WTC11 (cell line): ENCODE measurements at regions not wholly inside any gene's neighbourhood (a gene's known extent, or its start where the extent isn't known, plus 50 kb on each side); places are given as distances from the start of the nearest gene placed in this dataset.

Experiments used
- ATAC-seq: fragments of 200-7000 bp; cut with Tn5 transposase; 2 replicates; pipeline ENCODE4 v1.10.0; 2021; ENCODE audit warnings: mild to moderate bottlenecking, moderate library complexity
- CTCF ChIA-PET: fragments of 300-600 bp; sonication (Branson Sonifier 250); formaldehyde crosslinking; loops from one replicate; lab custom pipeline; 2021; ENCODE audit warnings: antibody characterized with exemption; lab: Charles Lee
- POLR2A ChIA-PET: fragments of 350-600 bp; sonication (Branson Sonifier 250); formaldehyde crosslinking; loops from one replicate; lab custom pipeline; 2021; ENCODE audit warnings: antibody characterized with exemption; lab: Charles Lee
- DNase-seq: peaks from one replicate; pipeline ENCODE4 v3.0.0; 2021; ENCODE audit warnings: low spot score
- H3K27ac Mint-ChIP-seq: 2 replicates; pipeline ENCODE4 v1.8.0; 2021; ENCODE audit warnings: mixed read lengths
- H3K27me3 Mint-ChIP-seq: 2 replicates; pipeline ENCODE4 v1.8.0; 2021; ENCODE audit warnings: low read depth, mild to moderate bottlenecking, moderate library complexity, mixed read lengths
- H3K36me3 Mint-ChIP-seq: 2 replicates; pipeline ENCODE4 v1.8.0; 2021; ENCODE audit warnings: mixed read lengths
- H3K4me1 Mint-ChIP-seq: 2 replicates; pipeline ENCODE4 v1.8.0; 2022; ENCODE audit warnings: mixed read lengths
- H3K4me3 Mint-ChIP-seq: 2 replicates; pipeline ENCODE4 v1.8.0; 2021; ENCODE audit warnings: mild to moderate bottlenecking, moderate library complexity, mixed read lengths
- H3K9me3 Mint-ChIP-seq: 2 replicates; pipeline ENCODE4 v1.8.0; 2021; ENCODE audit warnings: mixed read lengths
- EMX1 ChIP-seq: fragments of 250-450 bp; sonication (Bioruptor Pico); IDR thresholded peaks from 2 replicates; pipeline ENCODE4 v1.8.0; 2021; ENCODE audit warnings: mild to moderate bottlenecking
- FOXJ3 ChIP-seq: sonication (generic); formaldehyde crosslinking; IDR thresholded peaks from 2 replicates; pipeline ENCODE4 v1.9.0; 2021; ENCODE audit warnings: missing genetic modification reagents, mild to moderate bottlenecking, borderline replicate concordance
- FOXP1 ChIP-seq: sonication (generic); formaldehyde crosslinking; IDR thresholded peaks from 2 replicates; pipeline ENCODE4 v1.8.0; 2022; ENCODE audit warnings: missing genetic modification reagents, mild to moderate bottlenecking, moderate library complexity, borderline replicate concordance
- GABPB1 ChIP-seq: sonication (generic); formaldehyde crosslinking; IDR thresholded peaks from 2 replicates; pipeline ENCODE4 v1.8.1; 2023; ENCODE audit warnings: mild to moderate bottlenecking, missing genetic modification reagents
- GRHL2 ChIP-seq: fragments of 250-450 bp; sonication (Bioruptor Pico); IDR thresholded peaks from 2 replicates; pipeline ENCODE4 v1.8.0; 2022; ENCODE audit warnings: mild to moderate bottlenecking, moderate library complexity; ENCODE audit not compliant: insufficient replicate concordance, severe bottlenecking
- KAT7 ChIP-seq: sonication (generic); formaldehyde crosslinking; IDR thresholded peaks from 2 replicates; pipeline ENCODE4 v1.8.1; 2023; ENCODE audit warnings: missing genetic modification reagents, mild to moderate bottlenecking, borderline replicate concordance
- MYBL2 ChIP-seq: sonication (generic); formaldehyde crosslinking; IDR thresholded peaks from 2 replicates; pipeline ENCODE4 v1.8.1; 2023; ENCODE audit warnings: mild to moderate bottlenecking, moderate library complexity, missing genetic modification reagents
- NFATC4 ChIP-seq: fragments of 250-450 bp; sonication (Bioruptor Pico); IDR thresholded peaks from 2 replicates; pipeline ENCODE4 v1.9.0; 2021; ENCODE audit warnings: mild to moderate bottlenecking
- NFE2L1 ChIP-seq: sonication (generic); formaldehyde crosslinking; IDR thresholded peaks from 2 replicates; pipeline ENCODE4 v1.8.1; 2023; ENCODE audit warnings: missing genetic modification reagents
- OVOL2 ChIP-seq: fragments of 250-450 bp; sonication (Bioruptor Pico); IDR thresholded peaks from 2 replicates; pipeline ENCODE4 v1.9.0; 2021; ENCODE audit warnings: mild to moderate bottlenecking, borderline replicate concordance
- SMAD3 ChIP-seq: sonication (generic); formaldehyde crosslinking; IDR thresholded peaks from 2 replicates; pipeline ENCODE4 v1.8.0; 2022; ENCODE audit warnings: missing genetic modification reagents, mild to moderate bottlenecking, borderline replicate concordance
- SMAD4 ChIP-seq: sonication (generic); formaldehyde crosslinking; IDR thresholded peaks from 2 replicates; pipeline ENCODE4 v1.8.0; 2022; ENCODE audit warnings: mild to moderate bottlenecking, missing genetic modification reagents
- TEAD1 ChIP-seq: sonication (generic); formaldehyde crosslinking; IDR thresholded peaks from 2 replicates; pipeline ENCODE4 v1.8.0; 2022; ENCODE audit warnings: mild to moderate bottlenecking, missing genetic modification reagents
- TP53 ChIP-seq: sonication (generic); formaldehyde crosslinking; IDR thresholded peaks from 2 replicates; pipeline ENCODE4 v1.8.1; 2023; ENCODE audit warnings: mild to moderate bottlenecking, missing genetic modification reagents
- ZNF423 ChIP-seq: fragments of 250-450 bp; sonication (Bioruptor Pico); IDR thresholded peaks from 2 replicates; pipeline ENCODE4 v2.1.2; 2022; ENCODE audit warnings: mild to moderate bottlenecking, moderate library complexity
- TF ChIP-seq, protein P1 (sequence below): sonication (generic); formaldehyde crosslinking; IDR thresholded peaks from 2 replicates; pipeline ENCODE4 v1.8.0; 2022; ENCODE audit warnings: mild to moderate bottlenecking, missing genetic modification reagents
- TF ChIP-seq, protein P2 (sequence below): sonication (generic); formaldehyde crosslinking; IDR thresholded peaks from 2 replicates; pipeline ENCODE4 v1.8.1; 2022; ENCODE audit warnings: mild to moderate bottlenecking, missing genetic modification reagents, moderate library complexity, borderline replicate concordance
- TF ChIP-seq, protein P3 (sequence below): sonication (generic); formaldehyde crosslinking; IDR thresholded peaks from 2 replicates; pipeline ENCODE4 v1.8.1; 2023; ENCODE audit warnings: mild to moderate bottlenecking, missing genetic modification reagents
- TF ChIP-seq, protein P4 (sequence below): sonication (generic); formaldehyde crosslinking; IDR thresholded peaks from 2 replicates; pipeline ENCODE4 v1.8.1; 2023; ENCODE audit warnings: mild to moderate bottlenecking, moderate library complexity, missing genetic modification reagents

DNA sequence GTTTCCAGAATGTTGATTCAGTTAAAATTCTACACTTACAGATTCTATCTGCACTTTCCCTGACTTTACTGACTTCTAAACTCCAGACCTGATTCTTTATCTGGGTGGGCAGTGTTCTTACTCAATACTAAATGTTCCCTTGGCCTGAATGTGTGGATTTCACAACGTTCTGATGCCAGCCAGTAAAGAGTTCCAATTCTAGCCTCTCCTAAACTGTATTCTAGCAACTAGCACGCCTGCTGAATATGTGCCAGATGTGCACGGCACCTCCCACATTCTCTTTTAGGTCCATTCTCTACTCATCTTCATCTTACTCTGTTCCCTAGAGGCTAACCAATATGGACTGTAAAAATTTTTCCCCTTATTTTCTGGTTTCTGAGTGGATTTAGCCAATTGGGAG is 479.5 kb upstream of the AGTR1 start:
- no peak overlapping the region for H3K4me3 Mint-ChIP-seq
- H3K36me3 Mint-ChIP-seq = no peaks in the 10 kb centered on the region
- ChIA-PET CTCF (no interaction called here), POLR2A (no interaction called here)
- no peak overlapping the region for H3K27ac Mint-ChIP-seq
- H3K27me3 Mint-ChIP-seq = no peaks in the 10 kb centered on the region; the same call in 1 of the 2 replicates
- H3K9me3 Mint-ChIP-seq = no peaks in the 10 kb centered on the region
- no peak for ATAC-seq
- DNase-seq = no peak
- H3K4me1 Mint-ChIP-seq = no peaks in the 10 kb centered on the region
- TF ChIP-seq NFE2L1 (CRISPR knock-in tag) (no peak), ZNF423 (no peak), GABPB1 (CRISPR knock-in tag) (no peak), MYBL2 (CRISPR knock-in tag) (no peak), FOXP1 (CRISPR knock-in tag) (no peak), TP53 (no peak)
- TF ChIP-seq, protein P1, sequence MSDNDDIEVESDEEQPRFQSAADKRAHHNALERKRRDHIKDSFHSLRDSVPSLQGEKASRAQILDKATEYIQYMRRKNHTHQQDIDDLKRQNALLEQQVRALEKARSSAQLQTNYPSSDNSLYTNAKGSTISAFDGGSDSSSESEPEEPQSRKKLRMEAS (CRISPR knock-in tag) = no peak

DNA sequence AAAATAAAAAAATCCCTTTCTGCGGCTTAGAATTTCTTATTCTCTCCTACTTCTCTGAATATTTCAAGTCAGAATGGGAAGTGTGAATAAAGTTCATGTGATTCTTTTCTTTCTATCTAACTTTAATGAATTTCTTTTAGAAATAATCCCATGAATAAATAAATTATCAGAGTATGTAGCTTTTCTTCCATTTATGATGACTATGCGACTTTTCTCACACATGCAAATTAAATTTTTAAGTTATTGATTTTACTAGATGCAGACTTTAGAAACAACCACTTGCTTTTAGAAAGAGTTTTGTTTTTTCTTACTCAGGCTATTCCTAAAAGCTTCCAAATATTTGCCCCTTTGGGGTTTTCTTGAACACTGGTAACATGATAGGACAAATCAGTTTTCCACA is 477.7 kb upstream of the AGTR1 start:
- no peaks in the 10 kb centered on the region for H3K36me3 Mint-ChIP-seq
- no peak overlapping the region for H3K4me3 Mint-ChIP-seq
- H3K27me3 Mint-ChIP-seq = no peaks in the 10 kb centered on the region; the same call in 1 of the 2 replicates
- no peaks in the 10 kb centered on the region for H3K4me1 Mint-ChIP-seq
- POLR2A ChIA-PET = no interaction called here
- CTCF ChIA-PET = no interaction called here
- DNase-seq = no peak
- no peaks in the 10 kb centered on the region for H3K9me3 Mint-ChIP-seq
- ATAC-seq = no peak
- H3K27ac Mint-ChIP-seq = no peak overlapping the region
- TF ChIP-seq SMAD4 (CRISPR knock-in tag) = no peak
- TF ChIP-seq, protein P2, sequence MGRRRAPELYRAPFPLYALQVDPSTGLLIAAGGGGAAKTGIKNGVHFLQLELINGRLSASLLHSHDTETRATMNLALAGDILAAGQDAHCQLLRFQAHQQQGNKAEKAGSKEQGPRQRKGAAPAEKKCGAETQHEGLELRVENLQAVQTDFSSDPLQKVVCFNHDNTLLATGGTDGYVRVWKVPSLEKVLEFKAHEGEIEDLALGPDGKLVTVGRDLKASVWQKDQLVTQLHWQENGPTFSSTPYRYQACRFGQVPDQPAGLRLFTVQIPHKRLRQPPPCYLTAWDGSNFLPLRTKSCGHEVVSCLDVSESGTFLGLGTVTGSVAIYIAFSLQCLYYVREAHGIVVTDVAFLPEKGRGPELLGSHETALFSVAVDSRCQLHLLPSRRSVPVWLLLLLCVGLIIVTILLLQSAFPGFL (CRISPR knock-in tag) = no peak
- TF ChIP-seq FOXP1 (CRISPR knock-in tag) = no peak
- TF ChIP-seq EMX1 = no peak
- TF ChIP-seq, protein P3, sequence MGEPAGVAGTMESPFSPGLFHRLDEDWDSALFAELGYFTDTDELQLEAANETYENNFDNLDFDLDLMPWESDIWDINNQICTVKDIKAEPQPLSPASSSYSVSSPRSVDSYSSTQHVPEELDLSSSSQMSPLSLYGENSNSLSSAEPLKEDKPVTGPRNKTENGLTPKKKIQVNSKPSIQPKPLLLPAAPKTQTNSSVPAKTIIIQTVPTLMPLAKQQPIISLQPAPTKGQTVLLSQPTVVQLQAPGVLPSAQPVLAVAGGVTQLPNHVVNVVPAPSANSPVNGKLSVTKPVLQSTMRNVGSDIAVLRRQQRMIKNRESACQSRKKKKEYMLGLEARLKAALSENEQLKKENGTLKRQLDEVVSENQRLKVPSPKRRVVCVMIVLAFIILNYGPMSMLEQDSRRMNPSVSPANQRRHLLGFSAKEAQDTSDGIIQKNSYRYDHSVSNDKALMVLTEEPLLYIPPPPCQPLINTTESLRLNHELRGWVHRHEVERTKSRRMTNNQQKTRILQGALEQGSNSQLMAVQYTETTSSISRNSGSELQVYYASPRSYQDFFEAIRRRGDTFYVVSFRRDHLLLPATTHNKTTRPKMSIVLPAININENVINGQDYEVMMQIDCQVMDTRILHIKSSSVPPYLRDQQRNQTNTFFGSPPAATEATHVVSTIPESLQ (CRISPR knock-in tag) = no peak
- TF ChIP-seq, protein P1 (CRISPR knock-in tag) = no peak
- no peak for TF ChIP-seq TEAD1 (CRISPR knock-in tag)
- TF ChIP-seq, protein P4, sequence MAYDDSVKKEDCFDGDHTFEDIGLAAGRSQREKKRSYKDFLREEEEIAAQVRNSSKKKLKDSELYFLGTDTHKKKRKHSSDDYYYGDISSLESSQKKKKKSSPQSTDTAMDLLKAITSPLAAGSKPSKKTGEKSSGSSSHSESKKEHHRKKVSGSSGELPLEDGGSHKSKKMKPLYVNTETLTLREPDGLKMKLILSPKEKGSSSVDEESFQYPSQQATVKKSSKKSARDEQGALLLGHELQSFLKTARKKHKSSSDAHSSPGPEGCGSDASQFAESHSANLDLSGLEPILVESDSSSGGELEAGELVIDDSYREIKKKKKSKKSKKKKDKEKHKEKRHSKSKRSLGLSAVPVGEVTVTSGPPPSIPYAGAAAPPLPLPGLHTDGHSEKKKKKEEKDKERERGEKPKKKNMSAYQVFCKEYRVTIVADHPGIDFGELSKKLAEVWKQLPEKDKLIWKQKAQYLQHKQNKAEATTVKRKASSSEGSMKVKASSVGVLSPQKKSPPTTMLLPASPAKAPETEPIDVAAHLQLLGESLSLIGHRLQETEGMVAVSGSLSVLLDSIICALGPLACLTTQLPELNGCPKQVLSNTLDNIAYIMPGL (CRISPR knock-in tag) = no peak
- no peak for TF ChIP-seq FOXJ3
- TF ChIP-seq GRHL2 (CRISPR knock-in tag) = no peak
- TF ChIP-seq, all 79 proteins: peak for 0

DNA sequence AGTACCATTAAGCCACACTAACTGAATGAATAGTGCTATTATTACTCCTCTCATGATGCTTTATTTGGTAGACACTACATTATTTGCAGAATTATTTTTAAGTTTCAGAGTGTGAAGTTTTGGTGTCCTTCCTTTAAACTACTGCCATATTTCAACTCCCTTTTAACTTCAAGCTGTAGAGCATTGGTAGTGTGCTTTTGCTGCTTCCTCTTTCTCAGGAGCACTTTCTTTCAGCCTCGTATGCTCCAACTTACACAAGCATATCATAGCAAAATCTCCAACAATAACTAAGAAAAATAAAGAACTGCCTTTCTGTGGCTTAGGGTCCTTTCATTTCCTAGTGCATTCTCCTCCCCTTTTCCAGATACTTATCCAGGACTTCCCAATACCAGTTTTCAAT is 476.4 kb upstream of the AGTR1 start:
- Mint-ChIP-seq H3K4me3 (no peak overlapping the region), H3K36me3 (no peaks in the 10 kb centered on the region), H3K27ac (no peak overlapping the region), H3K27me3 (no peaks in the 10 kb centered on the region; the same call in 1 of the 2 replicates), H3K4me1 (no peaks in the 10 kb centered on the region), H3K9me3 (no peaks in the 10 kb centered on the region)
- POLR2A ChIA-PET = no interaction called here
- no peak for ATAC-seq
- no peak for DNase-seq
- TF ChIP-seq NFATC4 (CRISPR knock-in tag) (no peak), OVOL2 (no peak), KAT7 (CRISPR knock-in tag) (no peak), SMAD3 (CRISPR knock-in tag) (no peak)
- CTCF ChIA-PET = no interaction called here
